Panc1 (cell line): ENCODE measurements at regions not wholly inside any gene's neighbourhood (a gene's known extent, or its start where the extent isn't known, plus 50 kb on each side); places are given as distances from the start of the nearest gene placed in this dataset.
"Not testable (repeated sequence)": the region's sequence is repeated elsewhere in the genome, so short reads cannot be mapped to it uniquely, and the experiment has no call there.

Source experiments
- ATAC-seq: fragments of 200-7000 bp; cut with Tn5 transposase; 2 replicates; pipeline ENCODE4 v1.9.1; 2020; ENCODE audit warnings: mild to moderate bottlenecking, moderate library complexity
- BruUV-seq: library from RNA; stranded (reverse); fragments of 400-500 nt; replicated peaks from 2 replicates; lab custom pipeline; 2021; lab: Mats Ljungman, UMichigan
- CTCF ChIA-PET: fragments of 300-600 bp; sonication (Branson Sonifier 250); formaldehyde crosslinking; loops from one replicate; lab custom pipeline; 2022; ENCODE audit warnings: antibody characterized with exemption; lab: Charles Lee
- POLR2A ChIA-PET: fragments of 300-600 bp; sonication (Branson Sonifier 250); formaldehyde crosslinking; loops from one replicate; lab custom pipeline; 2022; ENCODE audit warnings: antibody characterized with exemption; lab: Charles Lee
- DNase-seq: peaks from one replicate; pipeline ENCODE4 v3.0.0-alpha.2; 2010; ENCODE audit warnings: low read depth, low spot score
- H3K27ac ChIP-seq: 2 replicates; pipeline ENCODE4 v1.5.1; 2011; ENCODE audit warnings: mild to moderate bottlenecking, low read length, inconsistent platforms
- H3K27me3 ChIP-seq: fragments of 200-500 bp; sonication (Bioruptor generic); 2 replicates; pipeline ENCODE4 v1.6.0; 2014; ENCODE audit warnings: low read length, inconsistent platforms; ENCODE audit not compliant: control insufficient read depth, insufficient read depth
- H3K36me3 ChIP-seq: fragments of 200-500 bp; sonication (Bioruptor generic); 2 replicates; pipeline ENCODE4 v1.5.1; 2014; ENCODE audit warnings: inconsistent platforms, mild to moderate bottlenecking, low read length, moderate library complexity; ENCODE audit not compliant: control insufficient read depth, insufficient read depth
- H3K4me1 ChIP-seq: 2 replicates; pipeline ENCODE4 v1.5.1; 2011; ENCODE audit warnings: inconsistent platforms, mild to moderate bottlenecking, low read length, moderate library complexity; ENCODE audit not compliant: control insufficient read depth, insufficient read depth
- H3K4me3 ChIP-seq, 2 experiments: 2 replicates each; pipeline ENCODE4 v1.5.1; 2011 to 2012; ENCODE audit warnings: low read depth in 2 of 2, low read length in 2 of 2, mild to moderate bottlenecking in 2 of 2, inconsistent platforms in 1 of 2, moderate library complexity in 1 of 2
- H3K9me3 ChIP-seq: fragments of 200-500 bp; sonication (Bioruptor generic); 2 replicates; pipeline ENCODE4 v1.5.1; 2014; ENCODE audit warnings: low read depth, mild to moderate bottlenecking, inconsistent platforms, low read length, moderate library complexity; ENCODE audit not compliant: control insufficient read depth, insufficient read depth
- CTCF ChIP-seq: fragments of 450-650 bp; IDR thresholded peaks from 2 replicates; pipeline ENCODE4 v1.5.1; 2017; ENCODE audit warnings: mild to moderate bottlenecking
- POLR2AphosphoS5 ChIP-seq: IDR thresholded peaks from 2 replicates; pipeline ENCODE4 v1.6.1; 2012; ENCODE audit warnings: mild to moderate bottlenecking, low read depth, low read length, moderate library complexity
- SIN3A ChIP-seq: IDR thresholded peaks from 2 replicates; pipeline ENCODE4 v1.6.1; 2012; ENCODE audit warnings: low read depth, mild to moderate bottlenecking, low read length, moderate library complexity, borderline replicate concordance; ENCODE audit not compliant: insufficient read depth
- TCF7L2 ChIP-seq: IDR thresholded peaks from 2 replicates; pipeline ENCODE4 v1.6.1; 2011; ENCODE audit warnings: mild to moderate bottlenecking, low read depth, low read length, inconsistent platforms
- in situ Hi-C: cut with HindIII; loops from 2 replicates; pipeline ENCODE4 v1.10.0; 2016; ENCODE audit warnings: low sequenced_read_pairs, low pct_unique_long_range_greater_than_20kb
- intact Hi-C: fragments of 100-400 bp; cut with micrococcal nuclease; formaldehyde crosslinking; loops from one replicate; pipeline ENCODE4 v1.10.0; 2022; ENCODE audit not compliant: unreplicated experiment

GRCh38 chrX:1700757-1701156 lies 85.9 kb downstream of the ASMT start:
- H3K4me1 ChIP-seq: no peaks in the 10 kb centered on the region
- DNase-seq: no peak
- intact Hi-C loops: no loop called here
- no peak for TF ChIP-seq SIN3A
- no peak for TF ChIP-seq TCF7L2
- no peak for TF ChIP-seq CTCF
- no peak for TF ChIP-seq POLR2AphosphoS5
- no peak for ATAC-seq
- ChIA-PET CTCF (no interaction called here), POLR2A (no interaction called here)
- H3K36me3 ChIP-seq: no peaks in the 10 kb centered on the region
- in situ Hi-C loops: no loop called here
- BruUV-seq: no TSS peak
- H3K4me3 ChIP-seq: no peak overlapping the region
- no peak overlapping the region for H3K27ac ChIP-seq
- no peaks in the 10 kb centered on the region for H3K27me3 ChIP-seq
- H3K9me3 ChIP-seq: no peaks in the 10 kb centered on the region

GRCh38 chrX:1701396-1701901 lies 86.6 kb downstream of the ASMT start:
- H3K36me3 ChIP-seq, intact Hi-C loops, POLR2A ChIA-PET, in situ Hi-C loops, BruUV-seq, H3K27me3 ChIP-seq, H3K4me3 ChIP-seq, CTCF ChIA-PET, H3K9me3 ChIP-seq, ATAC-seq, H3K4me1 ChIP-seq, H3K27ac ChIP-seq, DNase-seq: not testable (repeated sequence)

DNA sequence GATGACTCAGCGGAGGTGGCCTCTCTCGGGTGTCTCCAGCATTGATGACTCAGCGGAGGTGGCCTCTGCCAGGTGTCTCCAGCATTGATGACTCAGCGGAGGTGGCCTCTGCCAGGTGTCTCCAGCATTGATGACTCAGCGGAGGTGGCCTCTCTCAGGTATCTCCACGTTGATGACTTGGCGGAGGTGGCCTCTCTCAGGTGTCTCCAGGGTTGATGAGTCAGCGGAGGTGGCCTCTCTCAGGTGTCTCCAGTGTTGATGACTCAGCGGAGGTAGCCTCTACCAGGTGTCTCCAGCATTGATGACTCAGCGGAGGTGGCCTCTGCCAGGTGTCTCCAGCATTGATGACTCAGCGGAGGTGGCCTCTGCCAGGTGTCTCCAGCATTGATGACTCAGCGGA lies 87.3 kb downstream of the ASMT start:
- H3K9me3 ChIP-seq, POLR2A ChIA-PET, H3K4me3 ChIP-seq, in situ Hi-C loops, H3K27me3 ChIP-seq, BruUV-seq, ATAC-seq, DNase-seq, H3K27ac ChIP-seq, H3K36me3 ChIP-seq, intact Hi-C loops, H3K4me1 ChIP-seq, CTCF ChIA-PET: not testable (repeated sequence)

GRCh38 chrX:1702557-1702956 lies 87.7 kb downstream of the ASMT start:
- H3K4me3 ChIP-seq, in situ Hi-C loops, DNase-seq: not testable (repeated sequence)

GRCh38 chrX:1709277-1709676 lies 94.4 kb downstream of the ASMT start:
- H3K9me3 ChIP-seq, H3K4me1 ChIP-seq, intact Hi-C loops, POLR2A ChIA-PET, H3K27ac ChIP-seq, BruUV-seq, ATAC-seq, H3K27me3 ChIP-seq, CTCF ChIA-PET, DNase-seq, H3K36me3 ChIP-seq, in situ Hi-C loops, H3K4me3 ChIP-seq: not testable (repeated sequence)

More at GRCh38 chrX:1702557-1702956, 87.7 kb downstream of the ASMT start:
- intact Hi-C loops, POLR2A ChIA-PET, H3K27ac ChIP-seq, BruUV-seq, H3K9me3 ChIP-seq, H3K36me3 ChIP-seq, H3K4me1 ChIP-seq, CTCF ChIA-PET, ATAC-seq, H3K27me3 ChIP-seq: not testable (repeated sequence)
